Body of pancreas (tissue), 4 donors: ENCODE measurements at regions not wholly inside any gene's neighbourhood (a gene's known extent, or its start where the extent isn't known, plus 50 kb on each side); places are given as distances from the start of the nearest gene placed in this dataset.
"Not testable (repeated sequence)": the region's sequence is repeated elsewhere in the genome, so short reads cannot be mapped to it uniquely, and the experiment has no call there.

Experiments used
- ATAC-seq: fragments of 150-250 bp; one replicate; pipeline ENCODE4 v1.9.1; 2016
- DNase-seq, 4 donors: peaks; one replicate each; pipeline ENCODE4 v3.0.0-alpha.2; 2019
- H3K27ac ChIP-seq, 4 donors: fragments of 200-600 bp; sonication (generic); 1 replicate in 3 of 4; 2 replicates in 1 of 4; pipeline versions ENCODE4 v1.5.1 to v1.6.1; 2016 to 2019; ENCODE audit warnings: mild to moderate bottlenecking in 1 of 4, mixed read lengths in 1 of 4, moderate library complexity in 1 of 4
- H3K27me3 ChIP-seq, 2 donors: fragments of 200-600 bp; sonication (generic); one replicate each; pipeline ENCODE4 v1.6.0; 2016; ENCODE audit warnings: mild to moderate bottlenecking in 1 of 2
- H3K36me3 ChIP-seq, 2 donors: fragments of 200-600 bp; sonication (generic); replicated peaks in 1 of 2; 2 replicates each; pipeline ENCODE4 v1.5.1; 2016; ENCODE audit warnings: low read depth in 2 of 2; ENCODE audit not compliant: insufficient read depth in 1 of 2
- H3K4me1 ChIP-seq: fragments of 200-600 bp; sonication (generic); one replicate; pipeline ENCODE4 v1.6.0; 2016
- H3K4me3 ChIP-seq, 2 donors: fragments of 200-600 bp; sonication (generic); 1 replicate in 1 of 2; 2 replicates in 1 of 2; pipeline ENCODE4 v1.5.1; 2016 to 2019
- H3K9me3 ChIP-seq, 3 donors: fragments of 200-600 bp; sonication (generic); 1 replicate in 2 of 3; 2 replicates in 1 of 3; pipeline ENCODE4 v1.5.1; 2016
- POLR2A ChIP-seq, 3 donors: fragments of 450-650 bp; IDR thresholded peaks; one replicate each; pipeline ENCODE4 v1.6.1; 2016; ENCODE audit warnings: antibody characterized with exemption in 3 of 3, mild to moderate bottlenecking in 2 of 3
- WGBS, 2 donors: methylation state at CpG; one replicate each; pipeline ENCODE4 v1.1.5; 2017; 5-methylcytosine and 5-hydroxymethylcytosine counted together
- intact Hi-C: fragments of 100-400 bp; cut with DNase I; formaldehyde crosslinking; loops from one replicate; pipeline ENCODE4 v1.15.1; 2023
- TF ChIP-seq, protein P1 (sequence below), 7 experiments: fragments of 450-650 bp in 4 of 7; fragments of 200-600 bp in 3 of 7; sonication (generic) in 3 of 7; IDR thresholded peaks; one replicate each; pipeline ENCODE4 v1.5.1; 2016 to 2019; ENCODE audit warnings: antibody characterized with exemption in 7 of 7

DNA sequence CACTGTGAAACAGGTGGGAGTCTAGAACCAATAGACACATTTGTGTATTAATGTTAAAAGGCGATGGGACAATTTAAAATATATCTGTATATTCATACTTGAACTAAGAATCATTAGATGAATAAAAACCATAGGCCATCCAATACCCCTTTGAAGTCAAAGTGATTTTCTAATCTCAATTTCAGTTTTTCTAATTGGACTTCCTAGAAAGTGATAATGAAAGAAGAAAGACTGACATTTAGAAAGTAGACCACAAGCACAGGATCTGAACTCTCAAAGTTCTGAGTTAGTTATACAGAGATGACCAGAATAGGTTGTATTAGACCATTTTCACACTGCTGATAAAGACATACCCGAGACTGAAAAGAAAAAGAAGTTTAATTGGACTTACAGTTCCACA is 412.8 kb upstream of the PIK3R1 start:
- no peaks in the 10 kb centered on the region for H3K27me3 ChIP-seq
- DNase-seq (no peak), ATAC-seq (no peak)
- 66 to 71% methylated on average over 2 of the region's 2 CpGs for WGBS, 2 donors
- TF ChIP-seq, protein P1, sequence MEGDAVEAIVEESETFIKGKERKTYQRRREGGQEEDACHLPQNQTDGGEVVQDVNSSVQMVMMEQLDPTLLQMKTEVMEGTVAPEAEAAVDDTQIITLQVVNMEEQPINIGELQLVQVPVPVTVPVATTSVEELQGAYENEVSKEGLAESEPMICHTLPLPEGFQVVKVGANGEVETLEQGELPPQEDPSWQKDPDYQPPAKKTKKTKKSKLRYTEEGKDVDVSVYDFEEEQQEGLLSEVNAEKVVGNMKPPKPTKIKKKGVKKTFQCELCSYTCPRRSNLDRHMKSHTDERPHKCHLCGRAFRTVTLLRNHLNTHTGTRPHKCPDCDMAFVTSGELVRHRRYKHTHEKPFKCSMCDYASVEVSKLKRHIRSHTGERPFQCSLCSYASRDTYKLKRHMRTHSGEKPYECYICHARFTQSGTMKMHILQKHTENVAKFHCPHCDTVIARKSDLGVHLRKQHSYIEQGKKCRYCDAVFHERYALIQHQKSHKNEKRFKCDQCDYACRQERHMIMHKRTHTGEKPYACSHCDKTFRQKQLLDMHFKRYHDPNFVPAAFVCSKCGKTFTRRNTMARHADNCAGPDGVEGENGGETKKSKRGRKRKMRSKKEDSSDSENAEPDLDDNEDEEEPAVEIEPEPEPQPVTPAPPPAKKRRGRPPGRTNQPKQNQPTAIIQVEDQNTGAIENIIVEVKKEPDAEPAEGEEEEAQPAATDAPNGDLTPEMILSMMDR (IDR thresholded peaks at IDR 0.05) = no peak
- no peak for TF ChIP-seq POLR2A (IDR thresholded peaks at IDR 0.05)
- H3K9me3 ChIP-seq = no peaks in the 10 kb centered on the region
- intact Hi-C loops = no loop called here
- H3K27ac ChIP-seq = no peak overlapping the region
- H3K4me3 ChIP-seq = no peak overlapping the region
- H3K4me1 ChIP-seq = no peaks in the 10 kb centered on the region
- H3K36me3 ChIP-seq = no peaks in the 10 kb centered on the region

- no peaks in the 10 kb centered on the region for H3K9me3 ChIP-seq
- H3K4me1 ChIP-seq = no peaks in the 10 kb centered on the region
- intact Hi-C loops = no loop called here
- no peak overlapping the region for H3K4me3 ChIP-seq
- peak in 3 of 4 donors; percentile 11 to 37 (median 23) for DNase-seq
- H3K27me3 ChIP-seq = no peaks in the 10 kb centered on the region
- 68 to 78% methylated on average over 5 of the region's 5 CpGs for WGBS, 2 donors
- no peak for TF ChIP-seq POLR2A (IDR thresholded peaks at IDR 0.05)
- TF ChIP-seq, protein P1 (IDR thresholded peaks at IDR 0.05) = no peak
- H3K36me3 ChIP-seq = no peaks in the 10 kb centered on the region
- peak; percentile 65 for ATAC-seq
- H3K27ac ChIP-seq = no peak overlapping the region
Observed at GRCh38 chr5:67799732-67800234, 415.8 kb upstream of the PIK3R1 start.

DNA sequence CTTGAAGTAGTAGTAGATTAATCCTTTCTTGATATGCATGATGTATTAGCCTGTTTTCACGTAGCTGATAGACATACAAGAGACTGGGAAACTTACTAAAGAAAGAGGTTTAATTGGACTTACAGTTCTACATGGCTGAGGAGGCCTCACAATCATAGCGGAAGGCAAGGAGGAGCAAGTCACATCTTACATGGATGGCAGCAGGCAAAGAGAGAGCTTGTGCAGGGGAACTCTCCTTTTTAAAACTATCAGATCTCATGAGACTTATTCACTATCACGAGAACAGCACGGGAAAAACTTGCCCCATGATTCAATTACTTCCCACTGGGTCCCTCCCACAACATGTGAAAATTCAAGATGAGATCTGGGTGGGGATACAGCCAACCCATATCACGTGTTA is 417.1 kb upstream of the PIK3R1 start:
- 80 to 88% methylated on average over 5 of the region's 5 CpGs for WGBS, 2 donors
- intact Hi-C loops, H3K4me1 ChIP-seq, H3K9me3 ChIP-seq, H3K36me3 ChIP-seq, DNase-seq, H3K4me3 ChIP-seq, H3K27ac ChIP-seq, H3K27me3 ChIP-seq, ATAC-seq: not testable (repeated sequence)

DNA sequence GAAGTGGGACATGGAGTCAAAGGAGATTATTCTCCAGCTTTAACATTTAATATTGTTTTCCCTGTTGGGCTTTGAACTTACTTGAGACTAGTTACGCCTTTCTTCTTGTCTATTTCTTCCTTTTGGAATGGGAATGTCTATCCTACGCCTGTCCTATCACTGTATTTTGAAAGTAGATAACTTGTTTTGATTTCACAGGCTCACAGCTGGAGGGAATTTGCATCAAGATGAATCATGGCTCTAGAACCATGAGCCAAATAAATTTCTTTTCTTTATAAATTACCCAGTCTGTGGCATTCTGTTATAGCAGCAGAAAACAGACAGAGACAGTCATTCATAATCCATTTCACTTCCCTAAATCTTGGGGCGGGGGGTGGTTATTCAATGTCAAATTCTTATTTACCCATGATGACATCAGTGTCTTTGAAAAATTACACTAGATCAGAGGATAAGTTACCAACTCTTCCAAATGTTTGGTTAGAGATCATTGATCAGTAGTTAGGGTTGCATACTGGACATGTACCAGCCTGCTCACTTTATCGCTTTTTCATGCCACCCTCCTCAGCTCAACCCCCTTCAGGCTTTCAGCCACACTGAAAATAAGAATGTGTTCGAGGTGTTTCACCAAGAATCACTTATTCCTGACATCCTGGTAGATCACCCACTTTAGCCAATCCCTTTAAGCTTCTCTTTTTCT is 419.6 kb upstream of the PIK3R1 start:
- no peak overlapping the region for H3K27ac ChIP-seq

GRCh38 chr5:67793966-67794365 is 421.6 kb upstream of the PIK3R1 start:
- no peaks in the 10 kb centered on the region for H3K27me3 ChIP-seq
- no peak for TF ChIP-seq POLR2A (IDR thresholded peaks at IDR 0.05)
- no peak overlapping the region for H3K4me3 ChIP-seq
- H3K9me3 ChIP-seq = no peaks in the 10 kb centered on the region
- no peak for ATAC-seq
- DNase-seq = no peak
- no peaks in the 10 kb centered on the region for H3K4me1 ChIP-seq
- intact Hi-C loops = no loop called here
- 74 to 81% methylated on average over 2 of the region's 2 CpGs for WGBS, 2 donors
- no peaks in the 10 kb centered on the region for H3K36me3 ChIP-seq
- H3K27ac ChIP-seq = no peak overlapping the region

More for the DNA sequence above, 419.6 kb upstream of the PIK3R1 start:
- ATAC-seq (no peak), DNase-seq (no peak)
- Histone ChIP-seq H3K27me3 (no peaks in the 10 kb centered on the region), H3K4me3 (no peak overlapping the region), H3K9me3 (no peaks in the 10 kb centered on the region), H3K4me1 (no peaks in the 10 kb centered on the region), H3K36me3 (no peaks in the 10 kb centered on the region)
- 63 to 72% methylated on average over 5 of the region's 5 CpGs for WGBS, 2 donors
- no peak for TF ChIP-seq POLR2A (IDR thresholded peaks at IDR 0.05)
- intact Hi-C loops = no loop called here

DNA sequence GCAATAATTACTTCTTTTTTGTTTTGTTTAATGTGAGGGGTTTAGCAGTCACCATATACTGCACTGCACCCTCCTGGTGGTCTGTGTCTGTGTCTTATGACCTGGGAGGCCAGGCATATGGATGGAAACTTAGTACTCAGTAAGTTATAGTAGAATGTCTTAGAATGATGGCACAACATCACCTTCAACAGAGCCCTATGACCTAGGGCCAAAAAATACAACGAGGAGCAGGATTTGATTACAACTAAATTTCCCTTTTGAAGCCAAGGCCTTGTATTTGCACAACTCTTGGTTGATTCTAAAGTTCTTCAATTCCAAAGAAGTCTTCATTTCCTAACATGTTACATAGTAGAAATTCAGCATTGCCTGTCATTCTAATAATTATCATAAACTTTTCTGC is 422.1 kb upstream of the PIK3R1 start:
- H3K36me3 ChIP-seq = no peaks in the 10 kb centered on the region
- no peak for TF ChIP-seq POLR2A (IDR thresholded peaks at IDR 0.05)
- TF ChIP-seq, protein P1 (IDR thresholded peaks at IDR 0.05) = no peak
- no peaks in the 10 kb centered on the region for H3K27me3 ChIP-seq
- no peak overlapping the region for H3K4me3 ChIP-seq
- no peaks in the 10 kb centered on the region for H3K4me1 ChIP-seq
- DNase-seq (no peak), ATAC-seq (no peak)
- intact Hi-C loops = no loop called here
- 38 to 39% methylated on average over 1 of the region's 1 CpG for WGBS, 2 donors
- H3K27ac ChIP-seq = no peak overlapping the region
- no peaks in the 10 kb centered on the region for H3K9me3 ChIP-seq
